ENCODE measurements at regions not wholly inside any gene's neighbourhood (a gene's known extent, or its start where the extent isn't known, plus 50 kb on each side); places are given as distances from the start of the nearest gene placed in this dataset.

DNA sequence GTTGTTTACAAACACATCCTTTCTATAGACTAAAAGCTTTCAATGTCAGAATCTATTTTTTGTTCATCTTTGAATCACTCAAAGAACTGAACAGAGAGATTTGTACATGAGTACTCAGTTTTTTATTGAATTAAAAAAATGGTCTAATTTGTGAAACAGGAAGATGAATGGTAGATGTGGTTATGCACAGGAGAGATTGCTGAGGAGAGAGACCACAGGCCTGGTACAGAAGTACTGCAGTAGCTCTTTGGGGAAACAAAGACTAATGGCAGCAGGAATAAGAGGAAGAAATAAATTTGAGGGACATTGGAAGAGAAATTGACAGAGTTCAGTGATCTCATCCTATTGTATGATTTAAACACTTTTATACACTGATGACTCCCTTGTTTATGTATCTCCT lies 222.0 kb upstream of the ARGLU1 start:
- POLR2A ChIA-PET: no interaction called here
- Histone ChIP-seq H3K36me3 (ENCODE audit: control insufficient read depth, insufficient read depth, low read length) (no peaks in the 10 kb centered on the region), H3K4me2 (ENCODE audit: insufficient read depth, low read length) (no peak overlapping the region), H3K9me3 (replicated peaks; ENCODE audit: control insufficient read depth, insufficient read depth, low read depth, low read length) (no peaks in the 10 kb centered on the region), H3K79me2 (ENCODE audit: control insufficient read depth, insufficient read depth, low read length) (no peaks in the 10 kb centered on the region), H3K27ac (ENCODE audit: extremely low read depth, low read depth, low read length) (no peak overlapping the region), H2AFZ (ENCODE audit: low read depth, low read length) (no peak overlapping the region), H3K4me1 (replicated peaks in 1 of 2; ENCODE audit: control insufficient read depth in 2 of 2, insufficient read depth in 2 of 2, low read length in 2 of 2) (no peaks in the 10 kb centered on the region), H3K27me3 (ENCODE audit: control insufficient read depth in 2 of 2, insufficient read depth in 2 of 2, low read length in 2 of 2) (no peaks in the 10 kb centered on the region), H4K20me1 (replicated peaks; ENCODE audit: control insufficient read depth, insufficient read depth, low read length) (no peaks in the 10 kb centered on the region), H3K4me3 (no peak overlapping the region), H3K9me1 (ENCODE audit: control insufficient read depth, insufficient read depth, low read length) (no peaks in the 10 kb centered on the region), H3K9ac (ENCODE audit: insufficient read depth in 1 of 2, low read depth in 2 of 2, low read length in 2 of 2) (no peak overlapping the region)
- BruUV-seq (replicated peaks): no TSS peak
- CTCF ChIA-PET (ENCODE audit: low intra/inter-chr PET ratio): no interaction called here
- no peak for FAIRE-seq
- no peak for ATAC-seq
- DNase-seq (ENCODE audit: extremely low read depth in 1 of 4, low spot score in 3 of 4): no peak
- intact Hi-C loops (cut with micrococcal nuclease) (no loop called here), in situ Hi-C loops (cut with MboI) (no loop called here)
- TF ChIP-seq ZNF41 (CRISPR knock-in tag; conservative IDR thresholded peaks at IDR 0.05) (no peak), MTA3 (IDR thresholded peaks at IDR 0.05; ENCODE audit: borderline replicate concordance) (no peak), FUS (optimal IDR thresholded peaks at IDR 0.05; ENCODE audit: low read depth, low read length) (no peak), SAFB2 (IDR thresholded peaks at IDR 0.05; ENCODE audit: borderline replicate concordance, low read depth, low read length, severe bottlenecking) (no peak), RAD51 (IDR thresholded peaks at IDR 0.05; ENCODE audit: borderline replicate concordance, low read depth) (no peak), CAMTA2 (CRISPR knock-in tag; conservative IDR thresholded peaks at IDR 0.05) (no peak), HDGF (IDR thresholded peaks at IDR 0.05) (no peak), RBBP5 (IDR thresholded peaks at IDR 0.05; ENCODE audit: borderline replicate concordance, insufficient read depth, low read length, poor library complexity, severe bottlenecking) (no peak), KDM2B (CRISPR knock-in tag; IDR thresholded peaks at IDR 0.05) (no peak), PTTG1 (tag; IDR thresholded peaks at IDR 0.05; ENCODE audit: low read depth) (no peak), ZNF584 (CRISPR knock-in tag; IDR thresholded peaks at IDR 0.05; ENCODE audit: low read depth) (no peak)
- TF ChIP-seq, protein P1, sequence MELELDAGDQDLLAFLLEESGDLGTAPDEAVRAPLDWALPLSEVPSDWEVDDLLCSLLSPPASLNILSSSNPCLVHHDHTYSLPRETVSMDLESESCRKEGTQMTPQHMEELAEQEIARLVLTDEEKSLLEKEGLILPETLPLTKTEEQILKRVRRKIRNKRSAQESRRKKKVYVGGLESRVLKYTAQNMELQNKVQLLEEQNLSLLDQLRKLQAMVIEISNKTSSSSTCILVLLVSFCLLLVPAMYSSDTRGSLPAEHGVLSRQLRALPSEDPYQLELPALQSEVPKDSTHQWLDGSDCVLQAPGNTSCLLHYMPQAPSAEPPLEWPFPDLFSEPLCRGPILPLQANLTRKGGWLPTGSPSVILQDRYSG (tag; conservative IDR thresholded peaks at IDR 0.05; ENCODE audit: low read depth): no peak

Measured in K562 (cell line).